Fibroblast of skin of left quadriceps (primary cell): ENCODE measurements at regions not wholly inside any gene's neighbourhood (a gene's known extent, or its start where the extent isn't known, plus 50 kb on each side); places are given as distances from the start of the nearest gene placed in this dataset.

Experiments used
- DNase-seq, 2 experiments: peaks; one replicate each; pipeline ENCODE4 v3.0.0-alpha.2; 2013; ENCODE audit warnings: low read depth in 2 of 2

- DNase-seq: no peak
These were observed 125.2 kb upstream of the RET start for GRCh38 chr10:42951486-42952251.

- DNase-seq: no peak
These were observed 124.5 kb upstream of the RET start for GRCh38 chr10:42952349-42952748.

- DNase-seq: no peak
These were observed 123.8 kb upstream of the RET start for GRCh38 chr10:42952931-42953683.

GRCh38 chr10:42953684-42954674 is 122.9 kb upstream of the RET start:
- no peak for DNase-seq

GRCh38 chr10:42954766-42955492 is 121.9 kb upstream of the RET start:
- DNase-seq: no peak

- DNase-seq: no peak
These were observed 121.4 kb upstream of the RET start for GRCh38 chr10:42955493-42955889.

GRCh38 chr10:42956045-42956444 is 120.8 kb upstream of the RET start:
- no peak for DNase-seq

- DNase-seq: no peak
These were observed 118.6 kb upstream of the RET start for GRCh38 chr10:42958142-42958868.

GRCh38 chr10:42959833-42960232 is 117.0 kb upstream of the RET start:
- DNase-seq: no peak

GRCh38 chr10:42960491-42960990 is 116.3 kb upstream of the RET start:
- DNase-seq: no peak

GRCh38 chr10:42960991-42961795 is 115.7 kb upstream of the RET start:
- DNase-seq: no peak

GRCh38 chr10:42961796-42962109 is 115.1 kb upstream of the RET start:
- no peak for DNase-seq

- DNase-seq: no peak
These were observed 114.6 kb upstream of the RET start for GRCh38 chr10:42962110-42962901.

- no peak for DNase-seq
These were observed 114.0 kb upstream of the RET start for GRCh38 chr10:42962902-42963231.

- no peak for DNase-seq
These were observed 113.6 kb upstream of the RET start for GRCh38 chr10:42963312-42963711.

- DNase-seq: no peak
These were observed 107.7 kb upstream of the RET start for GRCh38 chr10:42969147-42969546.

- DNase-seq: no peak
These were observed 107.0 kb upstream of the RET start for GRCh38 chr10:42969909-42970308.

- no peak for DNase-seq
These were observed 106.2 kb upstream of the RET start for GRCh38 chr10:42970451-42971250.
